Lung (tissue), 11 donors: ENCODE measurements at regions not wholly inside any gene's neighbourhood (a gene's known extent, or its start where the extent isn't known, plus 50 kb on each side); places are given as distances from the start of the nearest gene placed in this dataset.

ENCODE experiments used
- ATAC-seq: fragments of 200-7000 bp; cut with Tn5 transposase; one replicate; pipeline ENCODE4 v1.9.1; 2020; ENCODE audit warnings: moderate number of reproducible peaks; ENCODE audit not compliant: insufficient read depth, low FRiP score
- DNase-seq, 3 donors: peaks; one replicate each; pipeline ENCODE4 v3.0.0-alpha.2; 2013 to 2017
- H3K27ac ChIP-seq, 2 donors: one replicate each; pipeline ENCODE4 v1.5.1; 2013; ENCODE audit warnings: mild to moderate bottlenecking in 2 of 2, moderate library complexity in 2 of 2, control low read depth in 1 of 2, inconsistent platforms in 1 of 2, low read depth in 1 of 2, low read length in 1 of 2
- H3K27me3 ChIP-seq, 3 donors: one replicate each; pipeline ENCODE4 v1.5.1; 2013; ENCODE audit warnings: low read length in 2 of 3; ENCODE audit not compliant: control insufficient read depth in 3 of 3, insufficient read depth in 3 of 3
- H3K36me3 ChIP-seq, 4 donors: one replicate each; pipeline ENCODE4 v1.5.1; 2013; ENCODE audit warnings: low read length in 4 of 4, mild to moderate bottlenecking in 1 of 4, moderate library complexity in 1 of 4; ENCODE audit not compliant: control insufficient read depth in 4 of 4, insufficient read depth in 4 of 4
- H3K4me1 ChIP-seq, 5 donors: one replicate each; pipeline ENCODE4 v1.5.1; 2013; ENCODE audit warnings: low read length in 5 of 5, mild to moderate bottlenecking in 2 of 5, moderate library complexity in 1 of 5; ENCODE audit not compliant: control insufficient read depth in 5 of 5, insufficient read depth in 5 of 5
- H3K4me3 ChIP-seq: one replicate; pipeline ENCODE4 v1.5.1; 2013; ENCODE audit warnings: mild to moderate bottlenecking, control low read depth, moderate library complexity
- H3K9ac ChIP-seq, 2 donors: one replicate each; pipeline ENCODE4 v1.5.1; 2013; ENCODE audit warnings: low read length in 2 of 2, control low read depth in 1 of 2; ENCODE audit not compliant: insufficient read depth in 1 of 2
- H3K9me3 ChIP-seq, 4 donors: one replicate each; pipeline ENCODE4 v1.5.1; 2013; ENCODE audit warnings: low read length in 3 of 4, mild to moderate bottlenecking in 1 of 4, moderate library complexity in 1 of 4; ENCODE audit not compliant: control insufficient read depth in 4 of 4, insufficient read depth in 3 of 4
- CTCF ChIP-seq: IDR thresholded peaks from 2 replicates; pipeline ENCODE4 v1.5.1; 2012; ENCODE audit warnings: mild to moderate bottlenecking; ENCODE audit errors: control extremely low read depth, extremely low read depth
- WGBS, 2 donors: extraction: QIAGEN DNeasy Blood & Tissue Kit; methylation state at CpG; one replicate each; pipeline ENCODE4 v1.1.7; 2013; 5-methylcytosine and 5-hydroxymethylcytosine counted together
- donor health status: control.
- donor health status: control.
- donor health status: Bipolar disorder and iron deficiency.
- donor health status: healthy.
- donor health status: DM: yes; HTN: yes; CAD: no.

- ATAC-seq, result no peak
- Histone ChIP-seq H3K27me3 (peaks cover 0 to 8% (median 2%) of the 10 kb centered on the region in 3 donors), H3K36me3 (no peaks in the 10 kb centered on the region), H3K4me1 (no peaks in the 10 kb centered on the region), H3K9ac (no peak overlapping the region), H3K27ac (no peak overlapping the region), H3K9me3 (peaks cover 0 to 5% (median 0%) of the 10 kb centered on the region in 4 donors), H3K4me3 (no peak overlapping the region)
- no peak for TF ChIP-seq CTCF
- DNase-seq, result no peak
These were observed 81.7 kb upstream of the CPLX2 start for GRCh38 chr5:175789670-175790069.

- Histone ChIP-seq H3K9ac (no peak overlapping the region), H3K27me3 (peaks cover 0 to 11% (median 6%) of the 10 kb centered on the region in 3 donors), H3K4me1 (no peaks in the 10 kb centered on the region), H3K36me3 (no peaks in the 10 kb centered on the region), H3K4me3 (no peak overlapping the region), H3K27ac (no peak overlapping the region), H3K9me3 (peaks cover 0 to 5% (median 0%) of the 10 kb centered on the region in 4 donors)
- 58 to 64% methylated on average over 4 of the region's 4 CpGs for WGBS, 2 donors
- DNase-seq, result no peak
- no peak for ATAC-seq
- TF ChIP-seq CTCF, result no peak
These were observed 80.6 kb upstream of the CPLX2 start for GRCh38 chr5:175790796-175791195.

GRCh38 chr5:175795959-175796358, 75.4 kb upstream of the CPLX2 start:
- Histone ChIP-seq H3K9me3 (peaks cover 0 to 11% (median 0%) of the 10 kb centered on the region in 4 donors), H3K4me3 (no peak overlapping the region), H3K27ac (no peak overlapping the region), H3K36me3 (no peaks in the 10 kb centered on the region), H3K4me1 (peaks cover 0 to 14% (median 0%) of the 10 kb centered on the region in 5 donors), H3K9ac (no peak overlapping the region), H3K27me3 (peaks cover 8 to 15% (median 12%) of the 10 kb centered on the region in 3 donors)
- TF ChIP-seq CTCF, result no peak
- DNase-seq (no peak), ATAC-seq (no peak)
- WGBS, 2 donors, result 60 to 68% methylated on average over 3 of the region's 3 CpGs
